Retinal pigment epithelial cell (primary cell): ENCODE measurements at regions not wholly inside any gene's neighbourhood (a gene's known extent, or its start where the extent isn't known, plus 50 kb on each side); places are given as distances from the start of the nearest gene placed in this dataset.
"Not testable (repeated sequence)": the region's sequence is repeated elsewhere in the genome, so short reads cannot be mapped to it uniquely, and the experiment has no call there.

Source experiments
- DNase-seq: peaks from one replicate; pipeline ENCODE4 v3.0.0-alpha.2; 2010; ENCODE audit warnings: low read depth
- H3K4me3 ChIP-seq: 2 replicates; pipeline ENCODE4 v1.5.1; 2011; ENCODE audit warnings: mild to moderate bottlenecking, low read length, control low read depth, moderate library complexity
- CTCF ChIP-seq: conservative IDR thresholded peaks from 2 replicates; pipeline ENCODE4 v1.5.1; 2011; ENCODE audit warnings: low read depth, low read length, control low read depth, inconsistent platforms

DNA sequence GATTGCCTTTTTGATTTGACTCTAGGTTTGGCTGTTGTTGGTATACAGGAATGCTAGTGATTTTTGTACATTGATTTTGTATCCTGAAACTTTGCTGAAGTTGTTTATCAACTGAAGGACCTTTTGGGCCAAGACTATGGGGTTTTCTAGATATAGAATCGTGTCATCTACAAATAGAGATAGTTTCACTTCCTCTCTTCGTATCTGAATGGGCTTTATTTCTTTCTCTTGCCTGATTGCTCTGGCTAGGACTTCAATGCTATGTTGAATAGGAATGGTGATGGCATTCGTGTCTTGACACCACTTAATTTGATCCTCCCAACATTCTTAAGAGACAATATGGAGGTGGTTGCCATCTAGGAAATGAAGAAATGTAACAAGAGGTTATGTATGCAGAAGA lies 388.1 kb upstream of the API5 start:
- no peak overlapping the region for H3K4me3 ChIP-seq
- TF ChIP-seq CTCF, result no peak
- no peak for DNase-seq

GRCh38 chr11:42925916-42926315 lies 385.9 kb upstream of the API5 start:
- no peak overlapping the region for H3K4me3 ChIP-seq
- no peak for TF ChIP-seq CTCF
- no peak for DNase-seq

DNA sequence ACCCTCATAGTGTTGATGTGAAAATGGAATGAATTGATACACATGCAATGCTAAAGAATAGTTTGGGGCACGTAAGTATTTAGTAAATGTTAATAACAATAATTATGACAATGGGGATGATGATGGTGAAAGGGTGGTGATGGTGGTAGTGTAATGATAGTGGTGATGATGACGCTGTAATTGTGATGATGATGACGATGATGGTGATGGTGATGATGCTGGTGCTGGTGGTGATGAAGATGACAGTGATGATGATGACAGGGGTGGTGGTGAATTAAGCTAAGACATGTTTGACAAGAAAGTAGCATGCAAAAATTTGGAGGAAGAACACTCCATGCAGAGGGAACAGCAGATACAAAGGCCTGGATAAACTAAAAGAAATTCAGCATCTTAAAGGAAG lies 364.4 kb upstream of the API5 start:
- H3K4me3 ChIP-seq, result no peak overlapping the region
- DNase-seq, result no peak
- TF ChIP-seq CTCF, result no peak

DNA sequence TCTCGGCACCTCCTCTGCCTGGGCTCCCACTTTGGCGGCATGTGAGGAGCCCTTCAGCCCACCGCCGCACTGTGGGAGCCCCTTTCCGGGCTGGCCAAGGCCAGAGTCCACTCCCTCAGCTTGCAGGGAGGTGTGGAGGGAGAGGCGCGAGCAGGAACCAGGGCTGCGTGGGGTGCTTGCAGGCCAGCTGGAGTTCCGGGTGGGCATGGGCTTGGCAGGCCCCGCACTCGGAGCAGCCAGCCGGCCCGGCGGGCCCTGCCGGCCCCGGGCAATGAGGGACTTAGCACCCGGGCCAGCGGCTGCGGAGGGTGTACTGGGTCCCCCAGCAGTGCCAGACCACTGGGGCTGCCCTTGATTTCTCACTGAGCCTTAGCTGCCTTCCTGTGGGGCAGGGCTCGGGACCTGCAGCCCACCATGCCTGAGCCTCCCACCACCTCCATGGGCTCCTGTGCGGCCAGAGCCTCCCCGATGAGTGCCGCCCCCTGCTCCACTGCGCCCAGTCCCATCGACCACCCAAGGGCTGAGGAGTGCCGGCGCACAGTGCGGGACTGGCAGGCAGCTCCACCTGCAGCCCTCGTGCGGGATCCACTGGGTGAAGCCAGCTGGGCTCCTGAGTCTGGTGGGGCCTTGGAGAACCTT lies 361.9 kb upstream of the API5 start:
- DNase-seq, H3K4me3 ChIP-seq: not testable (repeated sequence)

DNA sequence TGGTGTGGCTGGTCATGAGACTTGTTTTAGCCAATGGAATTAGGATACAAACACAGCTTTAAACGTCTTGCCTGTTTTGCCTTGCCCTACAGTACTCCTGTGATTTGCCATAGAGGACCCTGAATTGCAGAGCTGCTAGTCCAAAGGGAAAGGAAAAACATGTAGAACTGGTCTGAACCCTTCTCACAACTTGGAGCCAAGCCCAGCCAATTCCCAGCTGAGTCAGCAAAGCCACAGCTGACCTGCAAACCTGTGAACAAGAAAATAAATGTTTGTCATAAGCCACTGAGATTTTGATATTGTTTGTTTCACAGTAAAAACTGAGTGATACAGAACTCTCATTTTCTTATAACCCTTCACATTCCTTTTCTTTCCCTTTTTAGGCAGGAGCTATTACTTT lies 360.5 kb upstream of the API5 start:
- no peak overlapping the region for H3K4me3 ChIP-seq
- no peak for TF ChIP-seq CTCF
- DNase-seq, result no peak

- DNase-seq, result no peak
- no peak for TF ChIP-seq CTCF
- H3K4me3 ChIP-seq, result no peak overlapping the region
These were observed 354.0 kb upstream of the API5 start for GRCh38 chr11:42957831-42958230.

- no peak for TF ChIP-seq CTCF
- DNase-seq, result no peak
- no peak overlapping the region for H3K4me3 ChIP-seq
These were observed 353.2 kb upstream of the API5 start for GRCh38 chr11:42958635-42959034.
